ENCODE measurements at regions not wholly inside any gene's neighbourhood (a gene's known extent, or its start where the extent isn't known, plus 50 kb on each side); places are given as distances from the start of the nearest gene placed in this dataset.

GRCh38 chr9:81259896-81260295, 429.5 kb downstream of the TLE1 start:
- TF ChIP-seq CTCF (IDR thresholded peaks at IDR 0.05): no peak
- TF ChIP-seq POLR2A (IDR thresholded peaks at IDR 0.05): no peak
- no peak for TF ChIP-seq EP300 (IDR thresholded peaks at IDR 0.05; ENCODE audit: low read depth)

Data from transverse colon (tissue), 3 donors.